GM21786 (cell line): ENCODE measurements at regions not wholly inside any gene's neighbourhood (a gene's known extent, or its start where the extent isn't known, plus 50 kb on each side); places are given as distances from the start of the nearest gene placed in this dataset.

Experiments
- ATAC-seq: cut with Tn5 transposase; IDR thresholded peaks from one replicate; pipeline ENCODE4 v1.9.1; 2021; ENCODE audit not compliant: unreplicated experiment

DNA sequence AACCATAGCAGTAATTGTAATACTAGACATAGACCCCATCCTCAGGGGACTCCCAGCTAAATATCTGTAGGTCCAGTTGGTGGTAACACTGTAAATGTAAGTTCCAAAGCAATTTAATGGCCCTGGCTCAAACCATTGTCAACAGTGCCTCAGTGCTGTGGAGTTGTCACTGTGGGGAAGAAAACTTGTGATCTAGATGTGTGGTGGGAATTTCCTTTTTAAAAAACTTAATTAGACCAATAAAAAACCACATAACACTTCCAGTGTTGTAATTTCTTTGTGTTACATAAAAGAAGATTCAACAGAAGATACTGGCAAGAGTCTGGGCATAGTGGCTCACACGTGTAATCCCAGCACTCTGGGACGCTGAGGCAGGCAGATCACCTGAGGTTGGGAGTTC, 138.6 kb upstream of the UMPS start:
- no peak for ATAC-seq

DNA sequence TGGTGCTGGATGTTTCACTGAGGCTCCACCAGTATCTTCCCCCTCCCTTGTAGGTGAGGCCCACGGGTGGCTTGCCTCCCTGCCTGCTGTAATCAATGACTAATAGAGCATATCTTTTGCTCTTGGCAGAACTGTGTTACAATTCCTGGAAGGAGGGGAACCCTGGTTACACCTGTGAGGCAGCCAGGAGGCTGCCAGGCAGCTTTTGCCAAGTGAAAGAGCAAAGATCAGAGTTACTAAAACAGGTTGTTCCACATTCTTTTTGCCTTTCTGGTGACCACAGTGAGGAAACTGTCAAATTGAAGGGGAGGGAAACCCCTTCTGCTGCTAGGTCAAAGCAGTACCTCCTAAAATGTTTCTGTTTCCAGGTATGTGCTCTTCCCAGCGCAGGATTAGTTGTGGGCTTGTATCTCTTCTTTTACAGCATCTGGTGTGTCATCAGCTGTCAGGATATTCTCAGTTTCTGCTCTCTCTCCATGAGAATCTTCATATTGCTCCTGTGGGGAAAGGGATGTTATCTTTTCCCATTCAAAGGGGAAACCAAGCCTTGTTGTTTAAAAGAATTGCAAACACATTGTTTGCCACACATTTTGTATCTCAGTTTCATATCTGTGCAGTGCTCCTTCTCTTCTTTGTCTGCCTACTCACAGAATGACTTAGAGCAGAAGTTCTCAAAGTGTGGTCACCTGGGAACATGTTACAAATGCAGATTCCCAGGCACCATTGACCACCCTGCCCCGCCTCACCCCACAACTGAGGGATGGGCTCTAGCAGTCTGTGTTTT, 137.4 kb upstream of the UMPS start:
- ATAC-seq: peak; percentile 82

DNA sequence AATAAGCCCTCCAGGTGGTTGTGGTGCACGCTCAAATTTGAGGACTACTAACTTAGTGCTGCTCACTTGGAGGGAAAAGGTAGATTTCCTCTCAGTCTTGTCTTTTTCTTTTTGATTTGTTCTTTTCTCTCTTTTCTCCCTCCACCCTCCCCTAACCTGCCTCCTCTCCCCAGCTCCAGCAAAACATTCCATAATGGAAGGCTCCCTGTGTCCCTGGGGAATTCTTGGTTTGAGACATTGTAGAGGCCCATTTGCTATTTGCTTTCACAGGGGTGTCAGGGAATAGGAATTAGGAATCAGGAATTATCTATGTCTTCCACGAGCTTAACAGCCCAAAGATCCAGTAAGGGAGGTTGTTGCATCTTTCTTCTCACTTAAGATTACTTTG, 136.8 kb upstream of the UMPS start:
- ATAC-seq: no peak

DNA sequence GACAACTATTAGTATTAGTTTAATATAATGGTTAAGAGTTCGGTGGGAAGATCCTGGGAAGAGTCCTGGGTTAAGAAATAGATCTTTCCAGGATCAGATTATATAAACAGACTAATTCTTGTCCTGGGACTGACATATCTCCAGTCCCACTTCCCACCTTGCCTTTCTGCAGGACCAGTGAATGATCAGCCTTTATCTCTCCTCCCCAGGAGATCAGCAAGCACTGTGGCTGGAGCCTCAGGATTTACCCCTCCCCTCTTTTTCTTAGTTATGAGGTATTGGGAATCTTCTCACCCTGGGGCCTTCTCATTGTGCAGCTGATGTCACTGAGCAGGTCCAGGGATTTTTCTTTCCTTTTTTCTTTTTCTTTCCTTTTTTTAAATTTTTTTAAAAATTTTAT, 135.7 kb upstream of the UMPS start:
- ATAC-seq: no peak

DNA sequence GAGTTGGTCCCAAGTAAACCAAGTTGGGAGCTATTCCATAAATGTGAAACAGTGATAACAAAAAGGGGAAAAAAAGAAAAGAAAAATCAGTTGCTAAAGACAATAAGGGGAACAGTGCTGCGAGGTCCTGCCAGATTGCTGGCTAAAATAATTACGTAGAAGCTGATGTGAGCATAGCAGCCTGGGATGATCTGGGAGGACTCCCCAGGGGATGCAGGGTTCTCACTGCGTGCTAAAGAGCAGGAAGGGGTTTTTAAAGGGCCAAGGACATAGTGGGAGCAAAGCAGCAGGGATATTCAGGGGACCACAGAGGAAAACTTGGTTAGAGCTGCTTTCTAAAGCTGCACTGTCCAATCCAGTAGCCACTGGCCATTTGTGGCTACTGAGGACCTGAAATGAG, 133.0 kb upstream of the UMPS start:
- no peak for ATAC-seq

DNA sequence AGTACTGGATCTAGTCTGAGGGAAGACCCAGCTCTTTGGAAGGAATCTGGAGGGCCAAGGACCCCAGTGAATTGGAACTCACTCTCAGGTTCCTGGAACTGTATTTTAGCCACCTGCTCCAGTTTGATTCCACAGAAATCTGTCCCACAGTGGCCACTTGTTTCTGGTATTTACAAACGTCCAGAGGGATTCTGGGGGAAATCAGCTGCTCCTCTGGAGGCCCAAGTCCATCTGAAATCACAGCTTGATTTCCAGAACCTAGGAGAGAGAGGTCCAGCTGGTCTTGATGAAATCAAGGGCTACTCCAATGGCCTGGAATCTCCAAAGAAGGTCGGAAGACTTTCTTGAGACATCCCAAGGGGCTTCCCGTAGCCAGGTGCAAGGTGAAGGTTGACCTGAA, 132.3 kb upstream of the UMPS start:
- no peak for ATAC-seq

DNA sequence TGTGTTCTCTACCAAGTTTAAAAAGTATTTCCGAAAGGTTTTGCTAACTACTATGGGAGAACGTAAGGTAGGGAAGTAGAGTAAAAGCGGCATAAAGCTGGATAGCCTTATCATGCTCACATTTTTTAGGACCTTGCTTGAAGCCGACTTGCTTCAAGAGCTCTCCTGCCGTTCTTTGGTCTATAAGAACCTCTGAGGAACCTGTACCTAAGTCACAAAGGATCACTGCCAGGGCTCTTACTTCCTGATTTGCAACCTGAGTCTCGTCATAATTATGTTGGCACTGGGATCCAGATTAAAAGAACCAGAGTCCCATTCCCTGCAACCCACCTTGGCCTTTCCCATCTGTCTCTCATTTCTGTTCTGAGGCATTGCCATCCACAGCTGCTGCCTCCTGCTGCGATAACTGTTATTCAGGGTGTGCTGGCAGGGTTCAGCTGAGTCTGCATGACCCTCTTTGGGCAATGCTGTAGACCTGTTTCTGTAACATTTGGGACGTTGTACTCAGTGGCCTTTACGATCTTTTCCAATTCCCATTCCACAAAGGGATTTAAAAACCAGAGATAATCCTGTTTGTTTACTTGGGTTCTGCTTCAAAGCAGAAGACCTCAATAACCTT, 131.0 kb upstream of the UMPS start:
- ATAC-seq: no peak

DNA sequence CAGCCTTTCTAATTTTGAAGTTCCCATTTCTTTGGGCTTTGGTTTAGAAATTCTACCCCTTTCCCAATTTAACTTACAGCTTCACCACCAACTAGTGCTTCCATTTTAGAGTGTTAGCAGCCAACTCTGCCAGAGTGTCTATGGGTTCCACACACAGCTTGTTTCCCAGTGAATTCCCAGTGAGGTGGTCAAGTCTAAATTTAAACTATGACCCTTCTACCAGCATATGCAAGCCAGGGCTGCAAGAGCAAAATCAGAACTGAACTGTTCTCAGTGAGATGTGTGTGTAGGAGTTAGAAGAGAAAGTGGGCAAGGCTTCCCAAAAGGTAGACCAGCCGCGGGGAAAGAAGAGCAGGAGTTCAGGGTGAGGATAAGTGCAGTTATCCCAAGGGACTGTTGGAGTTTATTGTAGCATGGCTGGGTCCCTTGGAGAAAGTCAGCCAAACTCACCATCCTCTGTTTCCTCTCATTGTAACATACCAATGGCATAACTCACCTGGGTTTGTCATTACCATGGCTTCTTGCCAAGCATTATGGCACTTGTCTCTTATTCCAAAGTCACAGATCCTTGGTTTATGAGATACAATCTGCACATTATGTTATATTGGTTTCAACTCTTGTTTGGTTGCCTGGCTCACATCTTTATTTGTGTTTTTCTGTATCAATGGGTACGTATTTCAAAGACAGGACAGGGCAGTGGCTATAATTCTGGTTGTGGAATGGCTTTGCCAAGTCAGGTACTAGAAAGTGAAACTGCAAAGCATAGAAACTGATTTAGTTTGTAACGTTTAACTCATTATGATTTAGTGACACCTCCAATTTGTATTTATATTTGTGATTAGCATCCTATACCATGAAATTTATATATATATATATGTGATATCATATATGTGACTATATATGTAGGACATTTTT, 130.2 kb upstream of the UMPS start:
- no peak for ATAC-seq

DNA sequence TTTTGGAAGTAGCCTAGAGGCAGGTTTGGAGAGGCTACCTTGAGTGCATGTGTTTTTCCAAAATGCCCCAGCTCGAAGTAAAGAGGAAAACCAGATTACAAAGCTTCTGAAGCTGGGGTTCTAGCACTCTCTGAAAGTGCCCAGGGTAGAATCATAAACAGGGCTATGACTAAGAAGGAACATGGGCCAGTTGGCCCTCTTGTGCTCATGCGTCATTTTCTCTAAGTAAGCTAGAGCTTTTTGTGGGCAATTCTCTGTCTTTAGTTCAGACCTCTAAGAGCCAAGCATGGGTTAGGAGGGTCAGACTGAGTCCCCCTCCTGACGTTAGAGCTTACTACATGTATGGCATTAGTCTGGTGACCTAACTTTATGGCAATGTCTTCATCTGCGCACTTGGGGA, 129.5 kb upstream of the UMPS start:
- no peak for ATAC-seq

DNA sequence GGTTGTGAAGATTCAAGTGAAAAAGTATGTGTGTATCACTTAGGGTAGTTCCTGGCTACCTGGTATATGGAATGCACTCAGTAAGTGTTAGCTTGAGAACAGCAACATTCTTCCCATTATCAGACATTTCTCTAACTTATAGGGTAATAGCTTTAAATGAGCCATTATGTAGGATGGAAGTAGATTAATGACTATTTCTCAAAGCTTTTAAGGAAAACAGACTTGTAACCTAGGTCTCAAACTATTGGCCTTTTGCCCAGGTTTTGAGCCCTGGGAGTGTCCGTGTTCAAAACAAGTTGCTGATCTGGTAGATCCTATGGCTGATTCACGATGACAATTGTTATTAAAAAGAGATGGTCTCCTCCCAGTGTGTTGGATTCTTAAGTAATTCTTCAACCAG, 129.1 kb upstream of the UMPS start:
- no peak for ATAC-seq

DNA sequence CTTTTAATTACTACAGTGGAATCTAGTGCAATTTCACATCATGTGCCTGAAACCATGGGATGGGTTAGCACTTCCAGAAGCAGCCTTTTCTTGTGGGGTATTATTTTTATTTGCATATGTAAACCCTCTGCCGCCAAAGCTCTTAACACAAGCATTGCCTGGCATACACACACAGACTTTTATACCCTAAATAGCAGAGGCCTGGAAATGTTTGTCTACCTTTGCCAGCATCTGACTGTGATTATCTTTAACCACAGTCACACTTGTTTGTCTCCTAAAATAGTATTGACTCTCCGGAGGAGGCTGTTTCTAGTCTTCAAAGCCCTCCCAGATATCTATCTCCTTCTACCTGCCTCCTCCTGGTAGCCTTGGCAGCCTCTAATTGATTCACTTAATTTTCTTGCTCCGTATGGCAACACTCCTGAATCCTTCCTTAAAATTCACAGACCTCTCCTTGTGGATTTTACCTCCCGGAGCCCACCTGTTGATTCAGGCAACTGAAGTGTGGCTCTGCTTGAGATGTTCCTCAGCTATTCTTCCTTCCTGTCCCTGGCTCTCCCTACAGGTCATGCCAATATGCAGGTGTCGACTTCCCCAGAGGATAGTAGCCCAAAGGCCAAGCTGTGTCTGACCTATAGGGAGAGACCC, 127.1 kb upstream of the UMPS start:
- ATAC-seq: no peak

DNA sequence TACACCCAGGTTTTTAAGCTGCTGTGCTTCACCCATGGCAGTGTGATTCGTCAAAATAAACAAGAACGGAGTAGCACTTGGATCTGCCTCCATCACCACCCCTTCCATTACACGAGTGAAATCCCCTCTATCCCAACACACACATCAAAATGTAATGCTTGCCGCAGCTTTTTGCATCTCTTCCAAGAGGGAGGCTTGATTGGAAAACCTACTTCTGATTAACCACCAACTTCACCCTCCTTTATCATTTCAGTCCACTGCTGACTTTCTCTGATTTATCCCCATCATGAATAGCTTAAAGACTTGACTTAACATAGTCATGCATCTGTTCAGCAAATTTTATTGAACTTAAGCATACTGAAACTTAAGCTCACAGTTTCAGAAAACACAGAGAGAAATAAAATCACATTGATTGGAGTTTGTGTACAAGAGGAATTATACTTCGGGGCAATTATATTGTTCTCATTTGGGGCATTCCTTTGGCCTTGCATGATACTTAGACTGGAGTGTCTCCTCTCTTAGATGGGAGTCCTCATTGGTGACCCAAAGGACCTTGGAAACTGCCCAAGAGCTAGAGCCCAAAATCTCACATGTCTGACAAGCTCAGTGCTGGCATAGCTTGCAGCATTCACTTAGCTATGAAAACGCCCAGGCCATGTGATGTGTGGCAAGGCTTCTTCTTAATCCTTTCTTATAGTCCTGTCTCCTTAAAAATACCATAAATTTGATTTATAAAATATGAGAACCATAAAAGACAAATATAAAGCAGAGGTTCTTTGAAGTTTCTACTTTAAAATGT, 124.3 kb upstream of the UMPS start:
- no peak for ATAC-seq

DNA sequence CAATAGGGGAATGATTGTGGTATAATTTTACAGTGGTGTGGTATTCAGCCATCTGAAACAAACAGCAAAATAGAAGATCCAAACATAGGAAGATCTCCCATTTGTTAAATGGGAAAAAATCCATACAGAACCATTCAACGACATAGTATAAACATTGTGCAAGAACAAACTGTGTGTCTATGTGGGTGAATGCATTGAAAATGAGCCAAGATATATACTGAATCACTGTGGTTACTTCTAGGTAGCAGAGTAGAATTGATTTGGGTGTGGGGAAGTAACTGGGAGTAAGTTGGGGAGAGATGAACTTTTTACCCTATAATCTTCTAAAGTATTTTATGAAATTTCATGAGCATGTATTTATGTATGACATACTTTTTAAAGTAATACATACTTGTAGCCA, 123.1 kb upstream of the UMPS start:
- ATAC-seq: no peak

DNA sequence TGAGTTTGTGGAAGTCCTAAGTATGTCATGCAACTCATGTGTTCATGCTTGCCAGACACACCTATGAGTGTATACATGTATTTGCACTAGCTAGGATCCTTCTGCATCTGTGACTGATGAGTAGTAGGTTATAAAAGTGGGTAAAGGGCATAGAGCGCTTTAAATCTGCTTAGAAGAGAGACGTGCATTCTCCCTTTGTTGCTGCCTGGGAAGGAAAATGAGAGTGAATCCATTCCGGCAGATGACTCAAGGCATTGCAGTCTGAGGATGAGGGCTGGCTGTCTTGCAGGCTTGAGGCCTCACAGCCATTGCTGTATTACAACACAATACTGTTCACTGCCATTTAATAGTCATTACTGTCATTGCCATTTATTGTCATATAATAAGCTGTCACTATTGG, 120.8 kb upstream of the UMPS start:
- no peak for ATAC-seq

DNA sequence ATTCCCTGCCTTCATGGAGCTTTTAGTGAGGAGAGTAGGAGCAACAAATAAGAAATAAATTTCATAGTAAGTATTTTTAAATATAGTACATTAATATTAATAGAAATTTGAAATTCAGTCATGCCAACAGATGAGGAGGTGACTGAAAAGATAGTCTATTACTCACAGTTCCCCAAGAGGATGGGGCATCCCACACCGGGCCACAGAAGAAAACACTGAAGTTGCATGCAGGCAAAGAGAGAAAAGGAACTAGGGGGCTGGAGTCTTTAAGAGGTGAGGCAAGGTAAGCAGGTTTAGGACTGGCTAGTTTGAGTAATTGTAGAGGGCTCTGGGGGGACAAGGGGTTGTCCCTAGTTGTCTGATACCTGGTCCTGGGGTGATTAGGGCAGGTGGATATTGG, 120.1 kb upstream of the UMPS start:
- no peak for ATAC-seq

DNA sequence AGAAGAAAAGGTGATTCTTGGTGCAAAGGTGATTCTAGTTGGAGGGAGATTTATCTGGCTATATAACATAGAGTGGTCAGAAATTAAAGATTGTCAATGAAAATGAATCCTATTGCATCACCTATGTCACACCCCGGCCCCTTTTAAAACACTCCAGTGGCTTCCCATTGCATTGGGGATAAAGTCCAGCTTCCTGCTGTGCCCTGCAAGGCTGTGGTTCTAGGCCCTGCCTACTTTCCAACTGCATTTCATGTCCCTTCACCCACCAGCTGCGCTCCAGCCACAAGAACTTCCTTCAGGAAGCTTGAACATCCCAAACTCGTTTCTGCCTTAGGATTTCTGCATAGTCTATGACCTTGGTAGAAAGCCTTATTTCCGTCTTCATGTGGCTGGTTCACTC, 118.7 kb upstream of the UMPS start:
- ATAC-seq: no peak

DNA sequence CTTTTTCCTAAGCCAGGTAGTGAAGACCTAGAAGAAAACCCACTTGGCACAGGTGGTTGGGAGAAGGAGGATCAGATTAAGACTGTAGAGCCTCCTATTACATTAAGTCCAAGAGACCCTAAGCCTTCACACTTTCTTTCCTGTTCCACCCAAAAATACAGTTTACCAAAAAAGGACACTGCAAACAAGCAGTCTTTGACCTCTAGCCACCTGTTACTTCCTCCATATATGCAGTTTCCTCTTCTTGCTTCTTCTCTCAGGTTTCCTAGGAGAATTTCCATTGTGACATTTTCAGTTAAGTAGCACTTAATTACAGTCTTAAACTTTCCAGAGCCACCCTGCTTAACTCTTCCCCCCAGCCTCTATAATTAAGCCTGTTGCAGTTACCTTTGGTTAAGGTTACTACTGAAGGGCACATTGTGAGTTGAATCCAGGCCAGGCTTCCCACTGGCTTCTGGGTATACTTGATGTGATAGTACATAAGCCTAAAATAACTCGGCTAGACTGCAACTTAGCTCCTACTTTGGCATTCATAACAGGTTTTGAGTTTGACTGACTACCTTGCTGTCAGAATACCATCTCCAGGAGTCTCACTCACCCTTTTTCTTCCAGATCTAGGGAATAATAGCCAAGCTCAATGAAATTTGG, 114.2 kb upstream of the UMPS start:
- no peak for ATAC-seq

DNA sequence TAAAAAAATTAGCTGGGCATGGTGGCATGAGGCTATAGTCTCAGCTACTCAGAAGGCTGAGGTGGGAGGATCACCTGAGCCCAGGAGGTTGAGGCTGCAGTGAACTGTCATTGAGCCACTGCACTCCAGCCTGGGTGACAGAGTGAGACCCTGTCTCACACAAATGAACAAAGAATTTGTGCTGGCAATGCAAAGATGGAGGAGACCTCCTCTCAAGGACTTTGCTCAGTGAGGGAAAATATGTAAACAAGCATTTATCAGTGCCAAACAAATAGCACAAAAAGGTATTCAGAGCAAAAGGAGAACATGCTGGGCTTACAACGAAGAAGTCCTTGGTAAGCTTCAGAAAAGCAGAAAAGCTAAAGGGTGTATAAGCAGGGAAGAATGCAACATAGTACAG, 113.1 kb upstream of the UMPS start:
- ATAC-seq: no peak

DNA sequence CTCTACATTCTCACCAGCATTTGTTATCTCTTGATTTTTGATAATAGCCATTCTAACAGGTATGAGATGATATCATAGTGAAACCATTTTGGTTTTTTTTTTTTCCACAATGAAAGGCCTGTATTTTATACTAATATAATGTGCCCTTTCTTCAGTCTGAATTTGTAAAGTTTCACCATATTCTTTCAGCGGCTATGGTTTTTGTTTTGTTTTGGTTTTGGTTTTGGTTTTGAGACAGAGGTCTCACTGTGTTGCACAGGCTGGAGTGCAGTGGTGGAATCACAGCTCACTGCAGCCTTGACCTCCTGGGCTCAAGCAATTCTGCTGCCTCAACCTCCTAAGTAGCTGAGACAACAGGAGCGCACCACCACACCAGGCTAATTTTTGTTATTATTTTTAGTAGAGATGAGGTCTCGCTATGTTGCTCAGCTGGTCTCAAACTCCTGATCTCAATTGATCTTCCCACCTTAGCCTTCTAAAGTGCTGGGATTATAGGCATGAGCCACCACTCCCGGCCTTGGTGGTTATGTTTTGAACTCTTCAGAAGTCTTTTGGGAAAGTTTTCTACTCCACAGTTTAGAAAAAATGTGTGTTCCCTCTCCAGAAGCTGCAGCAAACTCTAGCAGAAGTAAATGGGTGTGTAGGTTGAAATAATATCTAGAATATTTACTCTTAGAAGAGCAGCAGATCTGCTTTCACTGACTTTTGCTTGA, 110.2 kb upstream of the UMPS start:
- peak; percentile 43 for ATAC-seq
